ENCODE measurements at regions not wholly inside any gene's neighbourhood (a gene's known extent, or its start where the extent isn't known, plus 50 kb on each side); places are given as distances from the start of the nearest gene placed in this dataset.

GRCh38 chr14:49992448-49992847 lies 99.6 kb downstream of the ARF6 start:
- TF ChIP-seq POLR2A (IDR thresholded peaks at IDR 0.05) = no peak
- TF ChIP-seq CTCF (IDR thresholded peaks at IDR 0.05) = no peak
